ENCODE measurements at regions not wholly inside any gene's neighbourhood (a gene's known extent, or its start where the extent isn't known, plus 50 kb on each side); places are given as distances from the start of the nearest gene placed in this dataset.

DNA sequence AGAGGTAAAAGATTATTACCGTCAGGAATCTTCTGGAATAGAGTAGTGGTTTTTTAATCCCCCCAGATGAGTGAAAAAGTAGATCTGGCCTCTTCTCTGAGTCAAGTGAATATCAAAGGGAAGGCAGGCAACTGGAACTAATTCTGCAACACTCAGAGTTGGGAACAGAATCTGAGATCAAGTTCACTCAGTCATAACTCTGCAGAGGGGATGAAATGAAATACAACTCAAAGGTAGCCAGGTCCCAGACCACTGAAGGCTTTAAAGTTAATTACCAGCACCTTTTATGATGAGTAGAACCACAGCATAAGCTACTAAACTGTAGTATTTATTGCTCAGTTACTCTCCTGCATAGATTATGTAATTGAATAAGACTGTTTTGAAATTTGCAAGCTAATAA is 455.6 kb upstream of the AKR1E2 start:
- Histone ChIP-seq H3K27me3 (ENCODE audit: control insufficient read depth in 5 of 5, insufficient read depth in 4 of 5, low read length in 5 of 5) (no peaks in the 10 kb centered on the region), H3K4me3 (ENCODE audit: low read depth in 1 of 5, low read length in 5 of 5) (no peak overlapping the region), H3K36me3 (ENCODE audit: control insufficient read depth in 5 of 5, insufficient read depth in 5 of 5, low read length in 5 of 5) (no peaks in the 10 kb centered on the region), H3K9me3 (ENCODE audit: control insufficient read depth in 5 of 5, low read length in 5 of 5) (no peaks in the 10 kb centered on the region), H3K27ac (ENCODE audit: low read depth, low read length) (no peak overlapping the region), H3K9ac (ENCODE audit: low read length in 5 of 5) (no peak overlapping the region), H3K4me1 (ENCODE audit: control insufficient read depth in 5 of 5, insufficient read depth in 5 of 5, low read length in 5 of 5) (peaks cover 0 to 5% (median 4%) of the 10 kb centered on the region in 5 donors)

GRCh38 chr10:4361581-4361980 is 464.4 kb upstream of the AKR1E2 start:
- Histone ChIP-seq H3K36me3 (ENCODE audit: control insufficient read depth in 5 of 5, insufficient read depth in 5 of 5, low read length in 5 of 5) (no peaks in the 10 kb centered on the region), H3K27me3 (ENCODE audit: control insufficient read depth in 5 of 5, insufficient read depth in 4 of 5, low read length in 5 of 5) (no peaks in the 10 kb centered on the region), H3K9ac (ENCODE audit: low read length in 5 of 5) (no peak overlapping the region), H3K27ac (ENCODE audit: low read depth, low read length) (no peak overlapping the region), H3K9me3 (ENCODE audit: control insufficient read depth in 5 of 5, low read length in 5 of 5) (no peaks in the 10 kb centered on the region), H3K4me1 (ENCODE audit: control insufficient read depth in 5 of 5, insufficient read depth in 5 of 5, low read length in 5 of 5) (peaks cover 0 to 16% (median 2%) of the 10 kb centered on the region in 5 donors), H3K4me3 (ENCODE audit: low read depth in 1 of 5, low read length in 5 of 5) (no peak overlapping the region)

DNA sequence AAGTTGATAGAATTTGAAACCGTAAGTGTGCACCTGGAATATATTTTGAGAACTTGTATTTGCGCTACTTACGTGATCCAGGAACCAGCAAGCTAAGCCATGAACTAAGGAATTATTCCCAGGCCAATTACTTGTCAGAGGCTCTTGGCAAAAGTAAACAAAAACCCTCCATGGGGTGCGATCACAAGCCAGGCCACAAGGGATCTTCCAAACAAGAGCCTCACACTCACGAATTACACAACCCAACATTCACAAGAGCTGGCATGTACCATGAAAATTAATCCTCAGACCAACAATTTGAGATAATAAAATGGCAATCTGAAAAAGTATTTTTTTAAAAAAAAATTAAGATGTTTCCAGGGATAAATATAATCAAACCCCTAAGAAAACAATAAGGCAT is 467.0 kb upstream of the AKR1E2 start:
- H3K27ac ChIP-seq (ENCODE audit: low read depth, low read length), result no peak overlapping the region
- no peaks in the 10 kb centered on the region for H3K27me3 ChIP-seq (ENCODE audit: control insufficient read depth in 5 of 5, insufficient read depth in 4 of 5, low read length in 5 of 5)
- peak overlapping the region in 1 of 5 donors; percentile 33 for H3K4me3 ChIP-seq (ENCODE audit: low read depth in 1 of 5, low read length in 5 of 5)
- H3K36me3 ChIP-seq (ENCODE audit: control insufficient read depth in 5 of 5, insufficient read depth in 5 of 5, low read length in 5 of 5), result no peaks in the 10 kb centered on the region
- H3K9me3 ChIP-seq (ENCODE audit: control insufficient read depth in 5 of 5, low read length in 5 of 5), result no peaks in the 10 kb centered on the region
- peaks cover 0 to 16% (median 2%) of the 10 kb centered on the region in 5 donors for H3K4me1 ChIP-seq (ENCODE audit: control insufficient read depth in 5 of 5, insufficient read depth in 5 of 5, low read length in 5 of 5)
- no peak overlapping the region for H3K9ac ChIP-seq (ENCODE audit: low read length in 5 of 5)

DNA sequence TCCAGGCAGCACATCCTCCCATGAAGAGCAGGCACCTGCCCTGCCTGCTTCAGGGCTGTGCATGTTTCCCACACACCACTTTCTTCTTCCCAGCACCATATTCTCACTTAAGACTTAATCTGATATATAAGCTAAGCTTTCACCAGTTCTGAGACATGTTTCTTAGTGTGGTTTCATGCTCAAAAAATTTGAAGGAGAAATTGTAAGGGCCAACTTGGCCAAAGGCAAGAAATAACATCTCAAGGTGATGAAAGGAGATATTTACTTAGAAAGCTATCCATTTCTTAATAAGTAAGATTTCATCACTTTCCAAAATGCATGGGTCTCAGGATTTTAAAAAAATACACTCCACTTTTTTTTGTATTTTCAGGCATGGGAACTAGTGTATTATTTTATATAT is 468.1 kb upstream of the AKR1E2 start:
- Histone ChIP-seq H3K36me3 (ENCODE audit: control insufficient read depth in 5 of 5, insufficient read depth in 5 of 5, low read length in 5 of 5) (no peaks in the 10 kb centered on the region), H3K9ac (ENCODE audit: low read length in 5 of 5) (no peak overlapping the region), H3K27me3 (ENCODE audit: control insufficient read depth in 5 of 5, insufficient read depth in 4 of 5, low read length in 5 of 5) (no peaks in the 10 kb centered on the region), H3K27ac (ENCODE audit: low read depth, low read length) (no peak overlapping the region), H3K4me1 (ENCODE audit: control insufficient read depth in 5 of 5, insufficient read depth in 5 of 5, low read length in 5 of 5) (peaks cover 1 to 17% (median 5%) of the 10 kb centered on the region in 5 donors), H3K4me3 (ENCODE audit: low read depth in 1 of 5, low read length in 5 of 5) (no peak overlapping the region), H3K9me3 (ENCODE audit: control insufficient read depth in 5 of 5, low read length in 5 of 5) (no peaks in the 10 kb centered on the region)

DNA sequence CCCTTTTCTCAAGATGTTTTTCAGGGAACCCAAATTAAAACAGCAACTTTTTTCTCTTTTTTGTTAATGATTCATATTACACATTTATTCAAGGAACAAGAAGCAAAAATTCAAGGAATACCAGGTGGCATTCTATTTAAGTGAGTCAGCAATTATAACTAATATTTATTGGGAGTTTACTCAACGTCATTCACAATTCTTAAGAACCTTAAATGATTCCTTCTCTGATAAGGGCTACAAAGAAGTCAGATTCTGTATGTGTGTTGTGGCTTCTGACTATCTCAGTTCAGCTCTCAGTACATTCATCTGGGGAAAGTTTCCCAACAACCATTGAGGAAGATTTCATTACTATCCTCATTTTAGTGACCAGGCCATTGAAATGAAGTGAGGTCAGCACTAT is 470.7 kb upstream of the AKR1E2 start:
- Histone ChIP-seq H3K4me1 (ENCODE audit: control insufficient read depth in 5 of 5, insufficient read depth in 5 of 5, low read length in 5 of 5) (peaks cover 2 to 25% (median 13%) of the 10 kb centered on the region in 5 donors), H3K36me3 (ENCODE audit: control insufficient read depth in 5 of 5, insufficient read depth in 5 of 5, low read length in 5 of 5) (no peaks in the 10 kb centered on the region), H3K27me3 (ENCODE audit: control insufficient read depth in 5 of 5, insufficient read depth in 4 of 5, low read length in 5 of 5) (no peaks in the 10 kb centered on the region), H3K9ac (ENCODE audit: low read length in 5 of 5) (no peak overlapping the region), H3K27ac (ENCODE audit: low read depth, low read length) (no peak overlapping the region), H3K4me3 (ENCODE audit: low read depth in 1 of 5, low read length in 5 of 5) (no peak overlapping the region), H3K9me3 (ENCODE audit: control insufficient read depth in 5 of 5, low read length in 5 of 5) (no peaks in the 10 kb centered on the region)

DNA sequence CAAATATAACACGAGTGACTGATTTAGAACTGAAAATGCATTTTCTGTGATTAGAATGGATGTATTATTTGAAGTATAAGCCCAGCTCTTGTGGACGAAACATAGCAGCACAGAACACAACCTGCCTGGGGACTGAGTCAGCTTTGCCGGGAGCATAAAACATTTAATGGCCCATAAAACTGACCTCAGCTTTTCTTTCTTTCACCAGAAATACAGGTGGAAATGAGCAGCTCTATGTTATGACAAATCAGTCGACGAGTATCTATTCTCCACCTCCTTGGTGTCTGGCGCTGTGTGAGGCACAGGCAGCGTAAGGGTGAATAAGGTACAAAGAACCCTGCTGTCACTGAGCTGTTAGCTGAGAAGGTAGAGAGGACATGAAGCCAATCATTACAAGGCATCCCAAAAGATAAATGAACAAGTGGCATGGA is 471.6 kb upstream of the AKR1E2 start:
- Histone ChIP-seq H3K4me3 (ENCODE audit: low read depth in 1 of 5, low read length in 5 of 5) (no peak overlapping the region), H3K27ac (ENCODE audit: low read depth, low read length) (no peak overlapping the region), H3K9me3 (ENCODE audit: control insufficient read depth in 5 of 5, low read length in 5 of 5) (no peaks in the 10 kb centered on the region), H3K4me1 (ENCODE audit: control insufficient read depth in 5 of 5, insufficient read depth in 5 of 5, low read length in 5 of 5) (peaks cover 2 to 23% (median 13%) of the 10 kb centered on the region in 5 donors), H3K36me3 (ENCODE audit: control insufficient read depth in 5 of 5, insufficient read depth in 5 of 5, low read length in 5 of 5) (no peaks in the 10 kb centered on the region), H3K9ac (ENCODE audit: low read length in 5 of 5) (no peak overlapping the region), H3K27me3 (ENCODE audit: control insufficient read depth in 5 of 5, insufficient read depth in 4 of 5, low read length in 5 of 5) (no peaks in the 10 kb centered on the region)

GRCh38 chr10:4353964-4354363 is 472.0 kb upstream of the AKR1E2 start:
- Histone ChIP-seq H3K27me3 (ENCODE audit: control insufficient read depth in 5 of 5, insufficient read depth in 4 of 5, low read length in 5 of 5) (no peaks in the 10 kb centered on the region), H3K4me1 (ENCODE audit: control insufficient read depth in 5 of 5, insufficient read depth in 5 of 5, low read length in 5 of 5) (peaks cover 2 to 20% (median 13%) of the 10 kb centered on the region in 5 donors), H3K27ac (ENCODE audit: low read depth, low read length) (no peak overlapping the region), H3K9ac (ENCODE audit: low read length in 5 of 5) (no peak overlapping the region), H3K36me3 (ENCODE audit: control insufficient read depth in 5 of 5, insufficient read depth in 5 of 5, low read length in 5 of 5) (no peaks in the 10 kb centered on the region), H3K9me3 (ENCODE audit: control insufficient read depth in 5 of 5, low read length in 5 of 5) (no peaks in the 10 kb centered on the region), H3K4me3 (ENCODE audit: low read depth in 1 of 5, low read length in 5 of 5) (no peak overlapping the region)

GRCh38 chr10:4353059-4353655 is 472.9 kb upstream of the AKR1E2 start:
- no peaks in the 10 kb centered on the region for H3K9me3 ChIP-seq (ENCODE audit: control insufficient read depth in 5 of 5, low read length in 5 of 5)
- H3K27ac ChIP-seq (ENCODE audit: low read depth, low read length), result no peak overlapping the region
- H3K27me3 ChIP-seq (ENCODE audit: control insufficient read depth in 5 of 5, insufficient read depth in 4 of 5, low read length in 5 of 5), result no peaks in the 10 kb centered on the region
- no peak overlapping the region for H3K9ac ChIP-seq (ENCODE audit: low read length in 5 of 5)
- no peaks in the 10 kb centered on the region for H3K36me3 ChIP-seq (ENCODE audit: control insufficient read depth in 5 of 5, insufficient read depth in 5 of 5, low read length in 5 of 5)
- H3K4me3 ChIP-seq (ENCODE audit: low read depth in 1 of 5, low read length in 5 of 5), result no peak overlapping the region
- H3K4me1 ChIP-seq (ENCODE audit: control insufficient read depth in 5 of 5, insufficient read depth in 5 of 5, low read length in 5 of 5), result peaks cover 0 to 13% (median 11%) of the 10 kb centered on the region in 5 donors

- Histone ChIP-seq H3K4me3 (ENCODE audit: low read depth in 1 of 5, low read length in 5 of 5) (peak overlapping the region in 1 of 5 donors; percentile 45), H3K27ac (ENCODE audit: low read depth, low read length) (no peak overlapping the region), H3K36me3 (ENCODE audit: control insufficient read depth in 5 of 5, insufficient read depth in 5 of 5, low read length in 5 of 5) (no peaks in the 10 kb centered on the region), H3K27me3 (ENCODE audit: control insufficient read depth in 5 of 5, insufficient read depth in 4 of 5, low read length in 5 of 5) (no peaks in the 10 kb centered on the region), H3K9me3 (ENCODE audit: control insufficient read depth in 5 of 5, low read length in 5 of 5) (no peaks in the 10 kb centered on the region), H3K4me1 (ENCODE audit: control insufficient read depth in 5 of 5, insufficient read depth in 5 of 5, low read length in 5 of 5) (peaks cover 0 to 13% (median 9%) of the 10 kb centered on the region in 5 donors), H3K9ac (ENCODE audit: low read length in 5 of 5) (no peak overlapping the region)
Observed at GRCh38 chr10:4352414-4352961, 473.5 kb upstream of the AKR1E2 start.

DNA sequence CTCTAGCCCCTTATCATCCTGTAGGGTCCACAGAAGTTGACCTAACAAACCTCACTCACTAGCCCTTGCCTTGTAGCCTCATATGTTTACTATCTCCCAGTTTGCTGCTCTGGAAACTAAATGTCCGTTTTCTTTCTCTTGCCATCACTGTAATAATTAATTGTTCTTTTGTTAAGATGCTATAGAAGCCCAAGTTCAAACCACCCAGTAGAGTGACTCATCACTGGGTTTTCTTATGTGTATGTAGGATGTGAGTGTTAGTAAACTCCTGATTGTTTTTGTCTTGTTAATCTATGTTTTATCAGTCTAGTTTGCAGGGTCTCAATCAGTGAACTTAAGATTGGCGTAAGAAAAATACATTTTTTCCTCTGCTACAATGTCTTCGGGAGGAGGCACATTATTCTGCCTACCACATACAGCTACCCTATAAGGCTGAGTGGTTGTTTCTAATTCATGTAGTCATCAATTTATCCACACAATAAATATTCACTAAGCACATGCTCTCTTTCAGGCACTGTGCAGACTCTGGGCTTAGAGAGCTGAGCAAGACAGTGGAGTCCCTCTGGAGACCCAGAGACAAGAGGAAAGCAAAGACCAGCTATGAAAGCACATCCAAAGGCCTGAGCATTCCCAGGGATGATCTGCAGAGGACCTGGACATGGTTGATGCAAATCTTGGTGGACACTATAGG is 474.1 kb upstream of the AKR1E2 start:
- Histone ChIP-seq H3K27me3 (ENCODE audit: control insufficient read depth in 5 of 5, insufficient read depth in 4 of 5, low read length in 5 of 5) (no peaks in the 10 kb centered on the region), H3K36me3 (ENCODE audit: control insufficient read depth in 5 of 5, insufficient read depth in 5 of 5, low read length in 5 of 5) (no peaks in the 10 kb centered on the region), H3K27ac (ENCODE audit: low read depth, low read length) (no peak overlapping the region), H3K9me3 (ENCODE audit: control insufficient read depth in 5 of 5, low read length in 5 of 5) (no peaks in the 10 kb centered on the region), H3K4me3 (ENCODE audit: low read depth in 1 of 5, low read length in 5 of 5) (no peak overlapping the region), H3K9ac (ENCODE audit: low read length in 5 of 5) (no peak overlapping the region), H3K4me1 (ENCODE audit: control insufficient read depth in 5 of 5, insufficient read depth in 5 of 5, low read length in 5 of 5) (peaks cover 0 to 13% (median 9%) of the 10 kb centered on the region in 5 donors)
